ENCODE measurements at regions not wholly inside any gene's neighbourhood (a gene's known extent, or its start where the extent isn't known, plus 50 kb on each side); places are given as distances from the start of the nearest gene placed in this dataset.

DNA sequence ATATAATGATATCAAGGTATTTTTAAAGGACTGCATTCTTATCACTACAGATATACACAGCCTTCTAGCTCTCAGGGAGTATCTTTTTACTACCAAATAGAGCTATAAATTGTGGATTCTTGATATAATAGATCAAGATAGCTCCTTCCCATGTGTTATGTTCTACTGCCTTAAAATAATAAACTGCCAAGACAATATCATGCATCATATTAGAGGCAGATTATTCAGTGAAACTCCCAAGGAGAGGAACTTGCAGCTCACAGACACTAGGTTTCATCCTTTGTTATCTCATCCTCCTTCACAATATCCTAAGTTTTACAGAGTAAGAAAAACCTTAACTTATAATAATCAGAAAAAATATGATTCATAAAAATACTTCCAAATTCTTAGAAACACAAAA is 802.8 kb downstream of the DIAPH3 start:
- H4K20me1 ChIP-seq (ENCODE audit: insufficient read depth, low read length): no peaks in the 10 kb centered on the region
- H3F3A ChIP-seq (ENCODE audit: insufficient read depth, low read length): no peaks in the 10 kb centered on the region
- no peak overlapping the region for H3K9ac ChIP-seq (ENCODE audit: low read length)
- H3K9me3 ChIP-seq (replicated peaks; ENCODE audit: insufficient read depth, low read length): no peaks in the 10 kb centered on the region
- H3K27ac ChIP-seq (ENCODE audit: low read length): no peak overlapping the region
- no peak for DNase-seq
- no peaks in the 10 kb centered on the region for H3K79me2 ChIP-seq (ENCODE audit: low read length)
- no peak overlapping the region for H2AFZ ChIP-seq (ENCODE audit: low read length)
- no peak for TF ChIP-seq EZH2 (optimal IDR thresholded peaks at IDR 0.05; ENCODE audit: low read depth, low read length)
- TF ChIP-seq, protein P1, sequence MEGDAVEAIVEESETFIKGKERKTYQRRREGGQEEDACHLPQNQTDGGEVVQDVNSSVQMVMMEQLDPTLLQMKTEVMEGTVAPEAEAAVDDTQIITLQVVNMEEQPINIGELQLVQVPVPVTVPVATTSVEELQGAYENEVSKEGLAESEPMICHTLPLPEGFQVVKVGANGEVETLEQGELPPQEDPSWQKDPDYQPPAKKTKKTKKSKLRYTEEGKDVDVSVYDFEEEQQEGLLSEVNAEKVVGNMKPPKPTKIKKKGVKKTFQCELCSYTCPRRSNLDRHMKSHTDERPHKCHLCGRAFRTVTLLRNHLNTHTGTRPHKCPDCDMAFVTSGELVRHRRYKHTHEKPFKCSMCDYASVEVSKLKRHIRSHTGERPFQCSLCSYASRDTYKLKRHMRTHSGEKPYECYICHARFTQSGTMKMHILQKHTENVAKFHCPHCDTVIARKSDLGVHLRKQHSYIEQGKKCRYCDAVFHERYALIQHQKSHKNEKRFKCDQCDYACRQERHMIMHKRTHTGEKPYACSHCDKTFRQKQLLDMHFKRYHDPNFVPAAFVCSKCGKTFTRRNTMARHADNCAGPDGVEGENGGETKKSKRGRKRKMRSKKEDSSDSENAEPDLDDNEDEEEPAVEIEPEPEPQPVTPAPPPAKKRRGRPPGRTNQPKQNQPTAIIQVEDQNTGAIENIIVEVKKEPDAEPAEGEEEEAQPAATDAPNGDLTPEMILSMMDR (IDR thresholded peaks at IDR 0.05; ENCODE audit: low read length): no peak
- TF ChIP-seq EZH2phosphoT487 (IDR thresholded peaks at IDR 0.05; ENCODE audit: low read length): no peak
- H3K36me3 ChIP-seq (replicated peaks; ENCODE audit: insufficient read depth, low read length): no peaks in the 10 kb centered on the region
- no peak overlapping the region for H3K4me2 ChIP-seq (ENCODE audit: low read depth, low read length)
- no peaks in the 10 kb centered on the region for H3K4me1 ChIP-seq (ENCODE audit: low read length)
- H3K27me3 ChIP-seq (replicated peaks; ENCODE audit: insufficient read depth, low read length): no peaks in the 10 kb centered on the region
- no peaks in the 10 kb centered on the region for H3K9me2 ChIP-seq (replicated peaks; ENCODE audit: insufficient read depth, low read length)
- H3K4me3 ChIP-seq (ENCODE audit: low read length): no peak overlapping the region

DNA sequence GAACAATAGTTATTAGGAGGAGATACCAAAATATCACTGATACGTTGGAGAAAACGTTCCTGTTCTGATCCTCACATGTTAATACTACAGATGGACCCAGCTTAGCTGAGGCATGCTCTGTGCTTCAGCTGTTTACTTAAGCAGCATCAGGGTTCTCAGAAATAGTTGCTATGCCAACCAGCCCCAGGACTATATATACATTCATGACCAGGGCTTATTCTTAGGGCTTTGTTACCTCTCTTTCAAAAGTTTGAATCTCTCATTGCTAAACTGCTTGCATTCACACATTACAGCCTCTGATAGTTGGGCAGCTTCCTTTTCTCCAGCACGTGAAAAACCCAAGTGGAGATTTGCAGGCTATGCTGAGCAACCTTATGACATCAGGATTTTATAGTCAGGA is 800.4 kb downstream of the DIAPH3 start:
- Histone ChIP-seq H3K79me2 (ENCODE audit: low read length) (no peaks in the 10 kb centered on the region), H3F3A (ENCODE audit: insufficient read depth, low read length) (no peaks in the 10 kb centered on the region), H3K4me1 (ENCODE audit: low read length) (no peaks in the 10 kb centered on the region), H4K20me1 (ENCODE audit: insufficient read depth, low read length) (no peaks in the 10 kb centered on the region), H3K4me2 (ENCODE audit: low read depth, low read length) (no peak overlapping the region), H3K27me3 (replicated peaks; ENCODE audit: insufficient read depth, low read length) (no peaks in the 10 kb centered on the region), H3K27ac (ENCODE audit: low read length) (no peak overlapping the region), H2AFZ (ENCODE audit: low read length) (no peak overlapping the region), H3K9me2 (replicated peaks; ENCODE audit: insufficient read depth, low read length) (no peaks in the 10 kb centered on the region), H3K9ac (ENCODE audit: low read length) (no peak overlapping the region), H3K4me3 (ENCODE audit: low read length) (no peak overlapping the region), H3K9me3 (replicated peaks; ENCODE audit: insufficient read depth, low read length) (no peaks in the 10 kb centered on the region), H3K36me3 (replicated peaks; ENCODE audit: insufficient read depth, low read length) (no peaks in the 10 kb centered on the region)
- no peak for DNase-seq
- TF ChIP-seq EZH2 (optimal IDR thresholded peaks at IDR 0.05; ENCODE audit: low read depth, low read length): no peak
- TF ChIP-seq, protein P1 (IDR thresholded peaks at IDR 0.05; ENCODE audit: low read length): no peak
- no peak for TF ChIP-seq EZH2phosphoT487 (IDR thresholded peaks at IDR 0.05; ENCODE audit: low read length)

DNA sequence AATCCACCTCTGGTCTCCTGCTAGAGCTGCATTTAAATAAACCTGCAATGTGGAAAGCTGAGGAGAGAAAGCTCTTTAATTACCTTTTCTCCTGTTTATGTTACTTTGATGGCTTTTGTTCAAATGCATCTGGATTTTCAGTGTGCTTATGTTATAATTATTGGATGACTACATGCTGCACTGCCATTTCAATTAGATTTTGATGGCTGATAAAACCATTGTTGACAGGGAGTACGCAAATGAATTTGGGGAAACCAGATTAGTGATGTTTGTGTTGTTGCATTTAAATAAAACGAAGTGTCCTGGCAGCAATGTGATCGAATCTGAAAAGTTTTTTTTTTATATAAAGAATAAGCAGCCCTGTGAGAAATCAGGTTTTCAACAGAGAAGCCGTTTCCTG is 799.8 kb downstream of the DIAPH3 start:
- H3K9me3 ChIP-seq (replicated peaks; ENCODE audit: insufficient read depth, low read length): no peaks in the 10 kb centered on the region
- no peaks in the 10 kb centered on the region for H3K9me2 ChIP-seq (replicated peaks; ENCODE audit: insufficient read depth, low read length)
- H3K4me1 ChIP-seq (ENCODE audit: low read length): no peaks in the 10 kb centered on the region
- no peak overlapping the region for H3K4me3 ChIP-seq (ENCODE audit: low read length)
- no peak overlapping the region for H3K27ac ChIP-seq (ENCODE audit: low read length)
- H3K79me2 ChIP-seq (ENCODE audit: low read length): no peaks in the 10 kb centered on the region
- TF ChIP-seq EZH2 (optimal IDR thresholded peaks at IDR 0.05; ENCODE audit: low read depth, low read length): no peak
- TF ChIP-seq, protein P1 (IDR thresholded peaks at IDR 0.05; ENCODE audit: low read length): no peak
- no peaks in the 10 kb centered on the region for H3K27me3 ChIP-seq (replicated peaks; ENCODE audit: insufficient read depth, low read length)
- no peaks in the 10 kb centered on the region for H3F3A ChIP-seq (ENCODE audit: insufficient read depth, low read length)
- H3K4me2 ChIP-seq (ENCODE audit: low read depth, low read length): no peak overlapping the region
- no peaks in the 10 kb centered on the region for H3K36me3 ChIP-seq (replicated peaks; ENCODE audit: insufficient read depth, low read length)
- H4K20me1 ChIP-seq (ENCODE audit: insufficient read depth, low read length): no peaks in the 10 kb centered on the region
- H3K9ac ChIP-seq (ENCODE audit: low read length): no peak overlapping the region
- H2AFZ ChIP-seq (ENCODE audit: low read length): no peak overlapping the region
- no peak for DNase-seq
